DND-41 (cell line): ENCODE measurements at regions not wholly inside any gene's neighbourhood (a gene's known extent, or its start where the extent isn't known, plus 50 kb on each side); places are given as distances from the start of the nearest gene placed in this dataset.
A peak's percentile ranks its signal among the peaks of the same experiment; 100 is the strongest.

ENCODE experiments used
- ATAC-seq: fragments of 200-7000 bp; cut with Tn5 transposase; 3 replicates; pipeline ENCODE4 v1.9.1; 2021; ENCODE audit warnings: low read depth; ENCODE audit not compliant: insufficient read depth
- DNase-seq: peaks from one replicate; pipeline ENCODE4 v3.0.0-alpha.2; 2020
- H2AFZ ChIP-seq: 2 replicates; pipeline ENCODE4 v1.6.0; 2012; ENCODE audit warnings: low read depth, low read length
- H3K27ac ChIP-seq: 2 replicates; pipeline ENCODE4 v1.5.1; 2012; ENCODE audit warnings: low read length, inconsistent platforms
- H3K27me3 ChIP-seq: fragments of 200-600 bp; sonication (generic); 2 replicates; pipeline ENCODE4 v1.6.0; 2012; ENCODE audit warnings: low read length, mild to moderate bottlenecking, inconsistent platforms; ENCODE audit not compliant: insufficient read depth, poor library complexity
- H3K36me3 ChIP-seq: 2 replicates; pipeline ENCODE4 v1.5.1; 2012; ENCODE audit warnings: low read length, inconsistent platforms; ENCODE audit not compliant: insufficient read depth
- H3K4me1 ChIP-seq: 2 replicates; pipeline ENCODE4 v1.5.1; 2012; ENCODE audit warnings: mild to moderate bottlenecking, low read length; ENCODE audit not compliant: insufficient read depth
- H3K4me2 ChIP-seq: 2 replicates; pipeline ENCODE4 v1.6.0; 2012; ENCODE audit warnings: mild to moderate bottlenecking, moderate library complexity, low read length, inconsistent platforms; ENCODE audit not compliant: insufficient read depth
- H3K4me3 ChIP-seq, 2 experiments: fragments of 200-600 bp in 1 of 2; shearing (Covaris generic) in 1 of 2; 2 replicates each; pipeline ENCODE4 v1.5.1; 2012 to 2016; ENCODE audit warnings: inconsistent platforms in 2 of 2, low read length in 2 of 2, mild to moderate bottlenecking in 2 of 2, low read depth in 1 of 2, moderate library complexity in 1 of 2
- H3K79me2 ChIP-seq: 2 replicates; pipeline ENCODE4 v1.6.0; 2012; ENCODE audit warnings: low read length, inconsistent platforms; ENCODE audit not compliant: insufficient read depth
- H3K9ac ChIP-seq: 2 replicates; pipeline ENCODE4 v1.6.0; 2012; ENCODE audit warnings: low read depth, mild to moderate bottlenecking, inconsistent platforms, low read length, moderate library complexity
- H3K9me3 ChIP-seq: 2 replicates; pipeline ENCODE4 v1.5.1; 2012; ENCODE audit warnings: low read length, moderate library complexity, mild to moderate bottlenecking, inconsistent platforms; ENCODE audit not compliant: insufficient read depth, severe bottlenecking
- H4K20me1 ChIP-seq: 2 replicates; pipeline ENCODE4 v1.6.0; 2012; ENCODE audit warnings: low read length; ENCODE audit not compliant: insufficient read depth
- CTCF ChIP-seq: IDR thresholded peaks from 2 replicates; pipeline ENCODE4 v1.5.1; 2012; ENCODE audit warnings: borderline replicate concordance, low read length, moderate library complexity, mild to moderate bottlenecking; ENCODE audit not compliant: poor library complexity, severe bottlenecking; ENCODE audit errors: extremely low read depth
- EZH2 ChIP-seq: IDR thresholded peaks from 3 replicates; pipeline ENCODE4 v1.6.1; 2012; ENCODE audit warnings: borderline replicate concordance, low read depth, mild to moderate bottlenecking, moderate library complexity, low read length, inconsistent platforms; ENCODE audit not compliant: severe bottlenecking

GRCh38 chr1:55819011-55819410, 603.8 kb upstream of the USP24 start:
- Histone ChIP-seq H3K79me2 (no peaks in the 10 kb centered on the region), H3K36me3 (no peaks in the 10 kb centered on the region), H3K27ac (no peak overlapping the region), H3K27me3 (peaks cover 22% of the 10 kb centered on the region), H4K20me1 (no peaks in the 10 kb centered on the region), H2AFZ (no peak overlapping the region), H3K4me3 (no peak overlapping the region), H3K9ac (no peak overlapping the region), H3K4me2 (no peak overlapping the region), H3K9me3 (no peaks in the 10 kb centered on the region), H3K4me1 (peaks cover 22% of the 10 kb centered on the region)
- DNase-seq = no peak
- TF ChIP-seq EZH2 = no peak
- TF ChIP-seq CTCF = no peak
- no peak for ATAC-seq

- Histone ChIP-seq H3K9ac (no peak overlapping the region), H3K27ac (no peak overlapping the region), H3K4me2 (peak overlapping the region; percentile 18; the same call in 1 of the 2 replicates), H2AFZ (no peak overlapping the region), H3K9me3 (no peaks in the 10 kb centered on the region), H3K4me3 (no peak overlapping the region), H3K79me2 (no peaks in the 10 kb centered on the region), H3K4me1 (peaks cover 22% of the 10 kb centered on the region), H3K27me3 (peaks cover 22% of the 10 kb centered on the region), H3K36me3 (no peaks in the 10 kb centered on the region), H4K20me1 (no peaks in the 10 kb centered on the region)
- TF ChIP-seq CTCF = no peak
- TF ChIP-seq EZH2 = no peak
- ATAC-seq = peak; percentile 96
- peak; percentile 76 for DNase-seq
Observed at GRCh38 chr1:55816456-55817426, 601.6 kb upstream of the USP24 start.

GRCh38 chr1:55815745-55816455, 600.7 kb upstream of the USP24 start:
- Histone ChIP-seq H3K9ac (no peak overlapping the region), H3K27me3 (peaks cover 22% of the 10 kb centered on the region), H3K4me1 (peaks cover 22% of the 10 kb centered on the region), H3K9me3 (no peaks in the 10 kb centered on the region), H3K4me3 (no peak overlapping the region), H2AFZ (no peak overlapping the region), H3K27ac (no peak overlapping the region), H3K4me2 (peak overlapping the region; percentile 18; the same call in 1 of the 2 replicates), H3K36me3 (no peaks in the 10 kb centered on the region), H3K79me2 (no peaks in the 10 kb centered on the region), H4K20me1 (no peaks in the 10 kb centered on the region)
- no peak for DNase-seq
- TF ChIP-seq EZH2 (no peak), CTCF (no peak)
- ATAC-seq = peak; percentile 39; the same call in 2 of the 3 replicates
